ENCODE measurements at regions not wholly inside any gene's neighbourhood (a gene's known extent, or its start where the extent isn't known, plus 50 kb on each side); places are given as distances from the start of the nearest gene placed in this dataset.

- no peak for DNase-seq
Measured at GRCh38 chr22:49155770-49156580, 671.7 kb downstream of the BRD1 start.

DNA sequence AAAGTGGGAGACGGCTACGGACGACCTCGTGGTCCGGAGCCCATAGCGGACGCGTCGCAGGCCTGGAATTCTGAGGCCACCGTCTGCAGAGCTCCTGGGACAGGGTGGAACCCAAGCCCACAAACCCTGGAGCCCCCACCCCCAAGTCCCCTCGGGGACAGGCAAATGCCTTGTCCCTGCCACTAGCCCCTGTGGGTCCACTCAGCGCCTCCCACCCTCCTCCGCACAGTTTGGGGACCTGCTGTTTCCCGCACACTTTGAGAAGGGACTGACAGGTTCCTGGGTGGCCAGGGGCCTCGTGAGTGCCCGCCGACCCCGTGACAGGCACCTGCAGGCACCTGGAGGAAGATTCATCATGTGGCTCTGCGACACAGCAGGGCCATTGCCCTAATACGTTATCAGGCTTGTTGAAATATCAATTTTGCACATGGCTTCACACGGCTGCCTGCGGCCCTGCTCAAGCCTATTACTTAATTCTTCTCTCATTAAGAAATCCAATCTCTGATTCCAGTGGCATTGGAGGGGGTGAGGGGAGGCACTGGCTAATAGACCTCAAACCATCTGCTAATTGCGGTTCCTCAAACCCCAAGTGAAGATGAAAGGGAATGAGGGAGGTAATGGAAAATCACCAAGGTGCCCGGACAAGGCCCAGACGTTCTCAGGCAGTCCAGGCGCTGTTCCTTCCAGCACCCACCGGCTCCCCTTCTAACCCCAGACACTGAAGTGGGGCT lies 672.5 kb downstream of the BRD1 start:
- no peak for DNase-seq

DNA sequence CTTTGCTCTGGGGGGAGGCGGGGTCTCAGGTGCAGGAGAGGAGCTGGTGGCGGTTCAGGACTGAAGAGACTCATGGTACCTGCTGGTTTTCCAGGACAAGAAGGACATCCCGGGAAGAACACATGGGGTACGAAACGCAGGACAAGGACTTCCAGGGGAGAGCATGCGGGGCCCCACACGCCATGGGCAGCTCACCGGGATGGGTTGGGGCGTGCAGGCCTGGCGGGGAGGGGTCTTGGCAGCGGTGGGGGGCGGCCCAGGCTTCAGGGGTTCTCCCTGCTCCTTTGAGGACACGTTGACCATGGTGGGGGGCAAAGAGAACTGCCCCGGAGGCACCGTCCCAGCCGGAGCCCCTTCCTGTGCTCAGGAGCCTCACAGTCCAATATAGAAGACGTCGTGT lies 673.2 kb downstream of the BRD1 start:
- DNase-seq: no peak

DNA sequence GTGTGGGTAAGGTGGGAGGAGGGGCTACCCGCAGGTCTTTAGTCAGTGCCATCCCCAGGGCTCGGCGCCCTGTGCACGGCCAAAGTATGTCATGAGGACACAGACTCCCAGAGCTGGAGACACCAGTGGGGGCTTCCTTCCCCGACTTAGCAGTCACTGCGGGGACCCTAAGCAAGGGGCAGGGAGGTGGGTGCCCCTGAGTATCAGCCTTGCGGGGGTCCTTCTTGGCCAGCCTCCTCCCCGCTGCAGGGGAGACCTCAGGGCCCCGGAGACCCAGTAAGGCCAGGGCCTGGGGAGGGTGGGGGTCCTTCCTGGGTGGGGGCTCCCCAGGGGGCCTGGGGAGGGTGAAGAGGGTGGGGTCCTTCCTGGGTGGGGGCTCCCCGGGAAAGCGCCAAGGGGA lies 673.8 kb downstream of the BRD1 start:
- no peak for DNase-seq

GRCh38 chr22:49152939-49153770 lies 674.5 kb downstream of the BRD1 start:
- DNase-seq: no peak

DNA sequence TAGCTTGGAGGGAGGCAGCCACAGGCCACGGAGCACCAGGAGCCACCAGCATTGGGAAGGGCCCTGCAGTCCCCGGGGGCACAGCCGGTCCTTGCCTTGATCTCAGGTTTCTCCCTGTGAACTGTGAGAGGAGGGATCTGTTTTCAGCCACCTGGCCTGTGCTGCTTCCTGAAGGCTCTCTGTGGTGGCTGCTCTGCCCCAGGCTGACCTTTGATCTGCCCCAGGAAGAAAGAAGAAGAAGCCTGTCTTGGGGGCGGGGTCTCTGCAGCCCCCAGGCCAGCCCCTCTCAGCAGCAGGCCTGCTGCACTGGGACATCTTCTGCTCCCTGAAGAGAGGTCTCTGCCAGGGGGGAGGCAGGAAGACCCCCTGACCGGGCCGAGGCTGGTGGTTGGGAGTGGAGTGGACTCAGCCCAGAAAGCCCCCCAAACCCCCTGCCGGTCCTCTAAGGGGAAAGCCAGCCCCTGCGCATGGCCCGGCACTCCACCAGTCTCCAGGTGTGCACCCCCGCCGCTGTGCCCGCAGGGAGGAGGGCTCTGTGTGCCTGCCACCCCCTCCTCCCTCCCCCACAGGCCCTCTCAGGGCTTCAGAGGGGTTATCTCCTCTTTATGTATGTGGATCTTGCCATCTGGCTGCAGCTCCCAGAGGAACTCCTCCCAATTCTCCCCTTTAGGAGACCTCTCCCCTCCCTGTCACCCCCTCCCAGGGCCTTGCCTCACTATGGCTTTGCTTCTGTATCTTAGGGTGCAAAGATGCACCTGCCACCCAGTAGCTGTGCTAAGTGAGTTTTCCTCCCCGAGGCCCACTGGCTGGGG lies 675.3 kb downstream of the BRD1 start:
- no peak for DNase-seq

DNA sequence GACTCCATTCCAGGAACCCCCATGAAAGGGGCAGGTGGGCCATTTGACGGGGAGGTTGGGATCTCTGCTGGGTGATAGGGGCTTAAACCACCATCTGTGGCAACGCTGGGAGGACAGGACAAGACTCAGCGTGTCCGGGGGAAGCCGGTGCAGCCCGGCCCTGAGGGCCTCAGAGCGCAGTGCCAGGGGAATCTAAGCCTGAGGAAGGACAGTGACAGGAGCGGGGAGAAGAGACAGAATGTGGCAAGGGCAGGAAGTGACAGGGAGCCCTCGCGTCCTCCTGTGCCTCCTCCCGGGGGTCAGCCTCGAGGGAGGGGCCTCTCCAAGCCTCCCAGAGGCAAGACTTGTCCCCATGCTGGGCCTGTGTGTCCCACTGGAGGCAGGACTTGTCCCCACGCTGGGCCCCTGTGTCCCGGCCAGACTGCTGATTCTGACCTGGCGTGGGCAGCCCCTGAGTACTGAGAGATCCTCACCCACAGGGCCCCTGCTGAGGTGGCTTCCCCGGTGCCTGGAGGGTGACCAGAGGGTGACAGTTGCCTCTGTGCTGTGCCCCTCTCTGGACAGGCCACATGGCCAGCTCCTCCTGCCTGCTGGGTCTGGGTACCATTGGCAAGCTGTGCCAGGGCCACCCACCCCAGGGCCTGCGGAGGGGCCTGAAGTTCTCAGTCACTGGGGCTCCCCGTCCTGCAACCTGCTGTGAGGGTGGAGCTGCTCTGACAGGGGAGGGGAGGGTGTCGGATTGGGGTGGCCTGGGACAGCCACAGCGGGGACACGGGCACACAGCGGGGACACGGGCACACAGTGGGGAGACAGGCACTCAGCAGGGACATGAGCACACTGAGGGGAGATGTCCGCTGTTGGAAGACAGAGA lies 676.2 kb downstream of the BRD1 start:
- DNase-seq: no peak

GRCh38 chr22:49150801-49151221 lies 676.9 kb downstream of the BRD1 start:
- no peak for DNase-seq

DNA sequence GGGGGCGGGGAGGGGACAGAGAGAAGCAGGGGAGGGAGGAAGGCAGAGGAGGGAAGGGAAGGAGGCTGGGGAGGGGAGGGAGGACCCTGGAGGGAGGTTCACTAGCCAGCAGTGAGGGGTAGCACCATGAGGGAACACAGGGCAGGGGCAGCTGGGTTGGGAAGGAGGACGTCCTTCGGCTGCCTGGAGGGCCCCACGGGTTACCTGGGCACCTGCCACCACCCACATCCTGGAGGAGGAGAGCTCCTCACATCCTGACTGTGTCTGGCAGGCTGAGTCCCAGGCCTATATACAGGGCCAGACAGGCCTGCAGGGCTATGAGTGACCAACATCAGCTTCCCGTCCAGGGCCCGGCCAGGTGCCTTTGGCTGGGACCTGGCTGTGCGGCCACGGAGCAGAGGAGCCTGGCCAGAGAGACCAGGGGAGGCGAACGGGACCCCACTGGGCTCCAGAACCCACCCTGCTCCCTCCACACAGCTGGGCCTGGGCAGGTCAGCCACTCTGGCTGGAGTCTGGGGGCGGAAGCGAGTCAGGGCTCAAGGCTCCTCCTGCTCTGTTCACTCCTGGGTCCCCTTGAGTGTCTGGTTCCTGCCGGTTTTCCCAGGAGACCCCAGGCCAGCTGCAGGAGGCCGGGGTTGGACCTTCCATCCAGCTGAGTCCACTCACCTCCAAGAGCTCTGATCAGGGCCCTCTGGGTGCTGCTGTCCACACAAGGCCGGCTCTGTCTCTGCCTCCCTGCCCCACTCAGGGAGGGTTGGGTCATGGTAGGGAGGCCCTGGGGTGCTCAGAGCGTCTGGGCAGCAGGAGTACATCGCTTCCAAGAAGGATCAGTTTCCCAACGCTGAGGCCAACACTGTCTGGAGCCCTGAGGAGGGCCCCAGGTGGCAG lies 677.7 kb downstream of the BRD1 start:
- DNase-seq: no peak

DNA sequence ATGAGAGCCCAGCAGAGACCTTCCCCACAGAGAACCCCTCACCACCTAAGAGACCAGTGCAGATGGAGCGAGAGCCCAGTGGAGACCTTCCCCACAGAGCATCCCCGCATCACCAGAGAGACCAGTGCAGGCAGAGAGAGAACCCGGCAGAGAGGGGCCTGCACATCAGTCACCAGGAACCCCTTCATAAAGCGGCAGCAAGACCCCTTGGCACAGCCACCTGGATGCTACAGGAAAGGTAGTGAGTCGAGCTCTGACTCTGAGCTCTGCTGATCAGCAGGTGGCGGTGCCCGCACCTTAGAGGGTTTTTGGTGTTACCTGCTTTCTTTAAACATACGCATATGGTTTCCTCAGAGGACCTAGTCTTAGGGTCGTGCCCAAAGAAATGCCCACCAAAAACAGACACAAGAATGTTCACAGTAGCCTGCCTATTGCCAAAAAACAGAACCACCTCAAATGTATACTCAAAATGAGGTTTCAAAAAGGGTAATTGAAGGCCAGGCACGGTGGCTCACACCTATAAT lies 678.7 kb downstream of the BRD1 start:
- no peak for DNase-seq

- no peak for DNase-seq
Measured at GRCh38 chr22:49147617-49148175, 680.0 kb downstream of the BRD1 start.

DNA sequence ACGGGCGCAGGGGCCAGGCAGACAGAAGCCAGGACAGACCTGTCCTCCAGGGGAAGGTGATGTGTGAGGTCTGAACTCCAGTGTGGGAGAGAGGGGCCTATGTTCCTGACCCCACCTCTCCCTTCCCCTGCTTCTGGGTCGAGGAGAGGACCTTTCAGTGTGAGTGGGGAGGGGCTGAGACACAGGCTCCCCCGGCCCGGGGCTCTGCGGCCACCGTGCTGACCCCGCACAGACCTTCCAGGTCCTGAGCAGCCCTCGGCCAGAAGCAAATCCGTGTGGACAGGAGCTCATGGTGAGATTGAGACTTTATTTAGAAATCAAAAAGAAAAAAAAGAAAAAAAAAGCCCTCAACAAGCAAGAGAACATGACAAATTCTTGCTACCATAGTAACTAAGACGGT lies 680.5 kb downstream of the BRD1 start:
- no peak for DNase-seq

DNA sequence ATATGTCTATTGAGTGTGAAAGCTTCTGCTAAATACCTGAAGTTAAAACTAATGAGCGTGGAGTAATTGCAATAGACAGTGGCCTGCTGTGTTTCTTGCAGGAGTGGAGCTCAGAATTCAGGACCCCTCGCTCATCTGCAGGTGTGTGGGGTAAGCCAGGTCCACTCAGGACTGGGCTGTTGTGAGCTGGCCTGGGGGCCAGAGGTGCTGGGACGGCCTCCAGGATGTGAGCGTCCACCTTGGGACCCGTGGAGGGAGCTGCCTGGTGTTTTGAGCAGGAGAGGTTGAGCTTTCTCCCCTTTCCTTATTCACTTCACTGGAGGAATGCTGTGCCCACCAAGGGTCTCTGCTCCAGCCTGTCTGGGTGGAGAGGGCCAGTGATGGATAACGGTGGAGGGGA lies 681.2 kb downstream of the BRD1 start:
- DNase-seq: no peak

DNA sequence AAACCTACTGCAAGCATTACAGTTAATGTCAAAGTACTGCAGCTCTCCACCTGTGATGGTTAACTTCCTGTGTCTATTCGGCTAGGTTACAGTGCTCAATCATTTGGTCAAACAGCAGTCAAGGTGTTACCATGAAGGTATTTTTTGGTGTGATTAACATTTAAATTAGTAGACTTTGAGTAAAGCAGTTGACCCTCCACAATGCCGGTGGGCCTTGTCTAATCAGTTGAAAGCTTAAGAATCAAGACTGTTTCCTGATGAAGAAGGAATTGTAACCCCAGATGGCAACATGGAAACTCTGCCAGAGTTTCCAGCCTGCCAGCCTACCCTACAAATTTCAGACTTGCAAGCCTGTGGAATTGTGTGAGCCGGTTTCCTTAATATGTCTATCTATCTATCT lies 683.9 kb downstream of the BRD1 start:
- no peak for DNase-seq

DNA sequence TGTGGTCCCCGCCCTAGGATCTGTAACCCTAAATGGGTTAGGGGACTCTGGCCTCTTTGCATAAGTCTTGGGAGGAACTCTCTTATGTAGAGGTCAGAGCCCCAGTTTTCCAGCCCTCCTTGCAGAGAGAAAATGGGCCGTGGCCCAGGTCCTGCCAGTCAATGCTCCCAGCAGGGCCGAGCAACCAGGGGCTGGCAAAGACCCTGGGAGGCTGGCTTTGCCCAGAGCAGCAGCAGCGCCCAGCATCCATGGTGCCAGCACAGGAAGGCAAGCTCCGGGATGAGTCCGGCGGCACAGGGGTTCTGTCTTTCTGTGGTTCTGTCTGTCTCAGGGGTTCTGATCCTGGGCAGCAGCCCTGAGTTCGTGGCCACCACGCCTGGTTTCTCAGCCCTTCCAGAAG lies 684.8 kb downstream of the BRD1 start:
- no peak for DNase-seq

DNA sequence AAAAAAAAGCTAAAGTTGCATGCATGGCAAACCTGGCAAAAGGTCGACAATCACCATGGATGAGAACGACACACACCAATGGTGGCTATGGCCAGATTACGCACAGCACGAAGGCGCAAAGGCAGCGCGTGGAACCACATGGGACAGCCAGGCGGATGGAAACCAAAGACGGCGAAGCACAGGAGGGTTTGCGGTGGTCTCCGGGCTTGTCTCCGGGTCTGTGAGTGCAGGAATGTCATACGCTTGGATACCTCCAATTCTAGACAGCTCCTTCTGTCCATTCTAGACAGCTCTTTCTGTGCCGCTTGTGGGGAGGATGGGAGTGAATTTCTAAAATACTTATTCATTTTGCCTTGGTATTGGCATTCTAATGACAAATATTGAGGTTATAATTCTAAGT lies 685.4 kb downstream of the BRD1 start:
- no peak for DNase-seq

DNA sequence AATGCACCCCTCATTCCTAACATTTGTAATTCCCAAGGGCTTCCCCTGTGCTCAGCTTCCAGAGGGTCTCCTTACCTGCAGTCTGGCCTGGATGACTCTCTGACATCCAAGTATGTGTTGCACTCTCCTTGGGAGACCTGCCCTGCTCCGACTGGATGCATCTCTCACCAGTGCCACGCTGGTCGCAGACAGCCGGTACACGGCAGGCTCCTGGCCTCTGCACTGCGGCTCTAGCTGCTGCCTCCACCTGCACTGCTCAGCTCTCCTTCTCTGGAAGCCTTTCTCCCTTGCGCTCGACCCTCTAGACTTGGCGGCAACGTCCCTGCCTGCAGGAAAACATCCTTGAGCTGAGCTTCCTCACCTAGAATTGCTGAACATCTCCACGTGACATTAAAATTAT lies 685.9 kb downstream of the BRD1 start:
- no peak for DNase-seq

- no peak for DNase-seq
Measured at GRCh38 chr22:49140911-49141665, 686.6 kb downstream of the BRD1 start.

DNA sequence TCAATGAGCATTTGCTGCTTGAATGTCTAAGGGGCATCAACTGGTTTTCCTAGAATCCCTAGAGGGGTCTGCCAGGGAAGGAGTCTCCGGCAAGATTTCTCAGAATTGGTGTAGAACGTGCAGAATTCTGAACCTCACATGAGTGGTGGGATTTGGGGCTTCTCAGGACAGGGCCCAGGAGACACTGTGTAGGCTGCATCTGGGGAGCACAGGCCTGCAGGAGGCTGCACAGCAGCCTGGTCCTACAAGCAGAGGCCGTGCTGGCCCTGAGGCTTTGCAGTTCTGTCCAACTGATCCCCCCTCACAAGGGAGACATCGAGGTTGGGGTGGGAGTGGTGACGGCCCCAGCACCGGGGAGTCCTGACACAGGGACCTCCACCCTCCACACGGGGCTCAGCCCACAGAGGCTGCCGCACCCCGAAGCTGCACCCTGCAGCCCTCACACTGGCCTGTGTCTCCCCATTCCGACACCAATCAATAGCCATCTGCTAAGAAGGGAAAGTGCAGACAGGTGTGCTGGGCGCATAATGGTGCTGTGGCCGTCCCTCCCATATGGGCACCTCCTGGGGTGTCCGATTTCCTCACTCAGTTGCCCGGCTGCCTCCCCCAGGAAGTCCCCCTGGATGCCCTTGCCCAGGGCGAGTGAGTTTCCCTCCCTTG lies 688.1 kb downstream of the BRD1 start:
- no peak for DNase-seq

Data from CD4-positive, alpha-beta T cell treated with Interleukin-17A for 4 hours (primary cell).